Mucosa of descending colon (tissue), 3 donors: ENCODE measurements at regions not wholly inside any gene's neighbourhood (a gene's known extent, or its start where the extent isn't known, plus 50 kb on each side); places are given as distances from the start of the nearest gene placed in this dataset.

Source experiments
- ATAC-seq: fragments of 200-7000 bp; cut with Tn5 transposase; one replicate; pipeline ENCODE4 v1.9.1; 2020; ENCODE audit warnings: mild to moderate bottlenecking, moderate library complexity
- DNase-seq, 3 donors: peaks; one replicate each; pipeline ENCODE4 v3.0.0-alpha.2; 2020
- H3K36me3 ChIP-seq: fragments of 200-600 bp; one replicate; pipeline ENCODE4 v1.8.0; 2021; ENCODE audit warnings: low read depth, mild to moderate bottlenecking
- H3K4me1 ChIP-seq: fragments of 200-600 bp; one replicate; pipeline ENCODE4 v1.8.0; 2021; ENCODE audit warnings: low read depth, mild to moderate bottlenecking
- H3K4me3 ChIP-seq: fragments of 200-600 bp; one replicate; pipeline ENCODE4 v1.8.0; 2021; ENCODE audit warnings: mild to moderate bottlenecking
- H3K9me3 ChIP-seq: fragments of 200-600 bp; one replicate; pipeline ENCODE4 v1.8.0; 2021; ENCODE audit warnings: mild to moderate bottlenecking
- CTCF ChIP-seq: fragments of 200-600 bp; IDR thresholded peaks from one replicate; pipeline ENCODE4 v1.8.0; 2022; ENCODE audit warnings: antibody characterized with exemption, mild to moderate bottlenecking
- intact Hi-C, 2 donors: fragments of 100-400 bp; cut with DNase I in 1 of 2; cut with micrococcal nuclease in 1 of 2; formaldehyde crosslinking; loops; one replicate each; pipeline versions ENCODE4 v1.11.0 to v1.11.1; 2022; cut with DNase I, micrococcal nuclease
- donor health status: DM: no; HTN: no; CAD: no; lungs with moderate emphysema.
- donor health status: DM: no; HTN: no; CAD: no.
- donor health status: DM: no; HTN: yes; CAD: no.

- no peaks in the 10 kb centered on the region for H3K9me3 ChIP-seq
- no peaks in the 10 kb centered on the region for H3K36me3 ChIP-seq
- ATAC-seq = no peak
- DNase-seq = no peak
- no peak for TF ChIP-seq CTCF
- no peaks in the 10 kb centered on the region for H3K4me1 ChIP-seq
- intact Hi-C loops = no loop called here
- H3K4me3 ChIP-seq = no peak overlapping the region
Observed at GRCh38 chr5:14081791-14082190, 61.4 kb upstream of the TRIO start.

DNA sequence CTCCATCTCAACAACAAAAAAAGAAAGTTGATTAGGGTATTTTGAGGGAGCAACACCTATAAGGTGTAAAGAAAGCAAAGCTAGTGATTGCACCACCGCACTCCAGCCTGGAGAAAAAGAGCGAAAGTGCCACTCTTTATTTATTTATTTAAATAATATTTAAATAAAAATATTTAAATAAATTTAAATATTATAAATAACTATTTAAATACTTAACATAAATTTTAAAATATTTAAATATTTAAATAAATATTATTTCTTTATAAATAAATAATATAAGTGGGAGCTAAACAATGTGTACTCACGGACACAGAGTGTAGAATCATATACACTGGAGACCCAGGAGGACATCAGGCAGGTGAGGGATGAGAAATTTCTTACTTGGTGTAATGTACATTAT is 64.4 kb upstream of the TRIO start:
- DNase-seq (no peak), ATAC-seq (no peak)
- Histone ChIP-seq H3K4me3 (no peak overlapping the region), H3K9me3 (no peaks in the 10 kb centered on the region), H3K4me1 (no peaks in the 10 kb centered on the region), H3K36me3 (no peaks in the 10 kb centered on the region)
- no peak for TF ChIP-seq CTCF
- intact Hi-C loops = no loop called here

GRCh38 chr5:14077501-14077900 is 65.6 kb upstream of the TRIO start:
- Histone ChIP-seq H3K9me3 (no peaks in the 10 kb centered on the region), H3K36me3 (no peaks in the 10 kb centered on the region), H3K4me1 (no peaks in the 10 kb centered on the region), H3K4me3 (no peak overlapping the region)
- TF ChIP-seq CTCF = no peak
- ATAC-seq (no peak), DNase-seq (no peak)
- intact Hi-C loops = no loop called here

DNA sequence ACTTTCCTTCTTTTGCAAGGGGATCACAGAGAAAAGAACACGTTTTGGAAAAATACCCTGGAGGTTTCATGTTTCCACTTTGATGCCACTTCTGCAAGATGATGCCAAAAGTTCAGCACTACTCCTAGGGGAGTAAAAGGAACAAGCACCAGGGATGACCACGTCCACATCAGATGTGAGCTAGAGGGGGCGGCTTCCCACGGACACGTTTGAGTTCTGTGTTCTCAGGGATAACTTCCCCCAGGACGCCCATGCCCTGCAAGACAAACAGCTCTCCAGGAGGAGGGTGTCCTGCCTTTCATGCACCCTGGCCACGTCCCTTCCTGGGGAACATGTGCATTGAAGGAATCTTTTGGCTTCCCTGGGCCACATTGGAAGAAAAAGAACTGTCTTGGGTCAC is 66.6 kb upstream of the TRIO start:
- TF ChIP-seq CTCF = no peak
- intact Hi-C loops = no loop called here
- no peak for ATAC-seq
- H3K36me3 ChIP-seq = no peaks in the 10 kb centered on the region
- DNase-seq = no peak
- no peaks in the 10 kb centered on the region for H3K9me3 ChIP-seq
- H3K4me1 ChIP-seq = no peaks in the 10 kb centered on the region
- H3K4me3 ChIP-seq = no peak overlapping the region

DNA sequence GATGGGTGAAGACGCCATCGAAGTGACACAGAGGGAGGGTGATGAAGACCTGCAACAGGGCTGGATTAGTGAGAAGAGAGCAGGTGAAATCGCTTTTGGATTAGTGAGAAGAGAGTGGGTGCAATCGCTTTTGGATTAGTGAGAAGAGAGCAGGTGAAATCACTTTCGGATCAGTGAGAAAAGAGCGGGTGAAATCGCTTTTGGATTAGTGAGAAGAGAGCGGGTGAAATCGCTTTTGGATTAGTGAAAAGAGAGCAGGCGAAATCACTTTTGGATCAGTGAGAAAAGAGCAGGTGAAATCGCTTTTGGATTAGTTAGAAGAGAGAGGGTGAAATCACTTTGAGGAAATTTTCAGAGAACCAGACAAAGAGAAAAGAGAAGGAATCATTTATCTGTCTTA is 67.2 kb upstream of the TRIO start:
- H3K36me3 ChIP-seq = no peaks in the 10 kb centered on the region
- H3K4me1 ChIP-seq = no peaks in the 10 kb centered on the region
- ATAC-seq = no peak
- no peak overlapping the region for H3K4me3 ChIP-seq
- no peak for DNase-seq
- TF ChIP-seq CTCF = no peak
- no peaks in the 10 kb centered on the region for H3K9me3 ChIP-seq
- intact Hi-C loops = no loop called here

- Histone ChIP-seq H3K4me1 (no peaks in the 10 kb centered on the region), H3K9me3 (no peaks in the 10 kb centered on the region), H3K4me3 (no peak overlapping the region), H3K36me3 (no peaks in the 10 kb centered on the region)
- intact Hi-C loops = no loop called here
- TF ChIP-seq CTCF = no peak
- ATAC-seq = no peak
- DNase-seq = no peak
Observed at GRCh38 chr5:14071433-14071832, 71.7 kb upstream of the TRIO start.
